HepG2 (cell line): ENCODE measurements at regions not wholly inside any gene's neighbourhood (a gene's known extent, or its start where the extent isn't known, plus 50 kb on each side); places are given as distances from the start of the nearest gene placed in this dataset.

Experiments used
- CREBL2 ChIP-seq: sonication (generic); formaldehyde crosslinking; IDR thresholded peaks from 2 replicates; pipeline ENCODE4 v1.8.1; 2023; ENCODE audit warnings: missing genetic modification reagents, mild to moderate bottlenecking, borderline replicate concordance
- DNMT1 ChIP-seq: sonication (generic); formaldehyde crosslinking; IDR thresholded peaks from 2 replicates; pipeline ENCODE4 v1.5.1; 2020; ENCODE audit warnings: mild to moderate bottlenecking, missing genetic modification reagents
- FUBP1 ChIP-seq: sonication (generic); formaldehyde crosslinking; IDR thresholded peaks from 2 replicates; pipeline ENCODE4 v1.5.1; 2020; ENCODE audit warnings: missing genetic modification reagents, mild to moderate bottlenecking, borderline replicate concordance
- GTF3A ChIP-seq: sonication (generic); formaldehyde crosslinking; conservative IDR thresholded peaks from 2 replicates; pipeline ENCODE4 v1.4.0; 2020; ENCODE audit warnings: mild to moderate bottlenecking, missing genetic modification reagents
- HHEX ChIP-seq: IDR thresholded peaks from 2 replicates; pipeline ENCODE4 v1.6.1; 2016; ENCODE audit warnings: control low read depth
- HIVEP1 ChIP-seq: sonication (generic); formaldehyde crosslinking; IDR thresholded peaks from 2 replicates; pipeline ENCODE4 v1.4.0; 2020; ENCODE audit warnings: mild to moderate bottlenecking, missing genetic modification reagents
- HNRNPL ChIP-seq: fragments of 200-400 bp; formaldehyde crosslinking; IDR thresholded peaks from 2 replicates; pipeline ENCODE4 v1.6.1; 2017; ENCODE audit warnings: mild to moderate bottlenecking, low read depth, low read length
- MAZ ChIP-seq, 2 experiments: sonication (generic) in 1 of 2; formaldehyde crosslinking in 1 of 2; IDR thresholded peaks; 2 replicates each; pipeline versions ENCODE4 v1.5.0 to v1.6.1; 2012 to 2020; ENCODE audit warnings: low read depth in 2 of 2, mild to moderate bottlenecking in 2 of 2, borderline replicate concordance in 1 of 2, improper control_type of control experiment in 1 of 2, low read length in 1 of 2, missing genetic modification reagents in 1 of 2, moderate library complexity in 1 of 2
- PCBP2 ChIP-seq: fragments of 200-400 bp; formaldehyde crosslinking; optimal IDR thresholded peaks from 2 replicates; pipeline ENCODE3; 2018; ENCODE audit warnings: low read length, low read depth; ENCODE audit not compliant: poor library complexity, severe bottlenecking
- RCOR2 ChIP-seq: IDR thresholded peaks from 2 replicates; pipeline ENCODE4 v1.6.1; 2016; ENCODE audit warnings: missing biosample characterization, missing genetic modification reagents
- REPIN1 ChIP-seq: sonication (generic); formaldehyde crosslinking; IDR thresholded peaks from 2 replicates; pipeline ENCODE4 v1.8.0; 2022; ENCODE audit warnings: missing genetic modification reagents, low read depth, mild to moderate bottlenecking, borderline replicate concordance
- RFXAP ChIP-seq: sonication (generic); formaldehyde crosslinking; IDR thresholded peaks from 2 replicates; pipeline ENCODE4 v1.4.0; 2020; ENCODE audit warnings: missing genetic modification reagents, borderline replicate concordance
- TOPORS ChIP-seq: sonication (generic); formaldehyde crosslinking; IDR thresholded peaks from 2 replicates; pipeline ENCODE4 v1.8.0; 2023; ENCODE audit warnings: mild to moderate bottlenecking, missing genetic modification reagents
- XBP1 ChIP-seq: sonication (generic); formaldehyde crosslinking; IDR thresholded peaks from 2 replicates; pipeline ENCODE4 v1.5.0; 2020; ENCODE audit warnings: missing genetic modification reagents
- ZBTB44 ChIP-seq: sonication (generic); formaldehyde crosslinking; IDR thresholded peaks from 2 replicates; pipeline ENCODE4 v1.4.0; 2020; ENCODE audit warnings: missing genetic modification reagents
- ZBTB7A ChIP-seq: sonication (generic); formaldehyde crosslinking; IDR thresholded peaks from 2 replicates; pipeline ENCODE4 v1.8.0; 2022; ENCODE audit warnings: mild to moderate bottlenecking, missing genetic modification reagents
- ZHX1 ChIP-seq: sonication (generic); formaldehyde crosslinking; IDR thresholded peaks from 2 replicates; pipeline ENCODE4 v1.8.1; 2022; ENCODE audit warnings: low read depth, mild to moderate bottlenecking, missing genetic modification reagents
- ZNF160 ChIP-seq: sonication (generic); formaldehyde crosslinking; IDR thresholded peaks from 2 replicates; pipeline ENCODE4 v1.8.0; 2022; ENCODE audit warnings: mild to moderate bottlenecking, inconsistent platforms, missing genetic modification reagents
- ZNF704 ChIP-seq: sonication (generic); formaldehyde crosslinking; IDR thresholded peaks from 2 replicates; pipeline ENCODE4 v1.8.1; 2023; ENCODE audit warnings: mild to moderate bottlenecking, inconsistent platforms, moderate library complexity, missing genetic modification reagents, borderline replicate concordance
- ZSCAN21 ChIP-seq: sonication (generic); formaldehyde crosslinking; IDR thresholded peaks from 2 replicates; pipeline ENCODE4 v1.8.0; 2022; ENCODE audit warnings: mild to moderate bottlenecking, missing genetic modification reagents, moderate library complexity, borderline replicate concordance

GRCh38 chr3:72447059-72447946 is 400.9 kb downstream of the SHQ1 start (continued):
- no peak for TF ChIP-seq ZHX1 (CRISPR knock-in tag)
- TF ChIP-seq MAZ (IDR thresholded peaks at IDR 0.05; ENCODE audit: borderline replicate concordance, low read depth, low read length), result no peak
- TF ChIP-seq MAZ (CRISPR knock-in tag; IDR thresholded peaks at IDR 0.05; ENCODE audit: low read depth), result peak; percentile 83
- TF ChIP-seq CREBL2 (CRISPR knock-in tag), result no peak
- TF ChIP-seq HNRNPL, result no peak
- no peak for TF ChIP-seq FUBP1
- no peak for TF ChIP-seq ZBTB7A (CRISPR knock-in tag)
- TF ChIP-seq TOPORS (CRISPR knock-in tag), result peak; percentile 86; the same call in 1 of the 2 replicates
- TF ChIP-seq GTF3A (CRISPR knock-in tag), result no peak
- no peak for TF ChIP-seq RCOR2 (CRISPR knock-in tag)
- TF ChIP-seq RFXAP, result peak; percentile 27; the same call in 1 of the 2 replicates
- TF ChIP-seq PCBP2, result no peak
- no peak; the same call in 1 of the 2 replicates for TF ChIP-seq ZSCAN21 (CRISPR knock-in tag)
- no peak for TF ChIP-seq HIVEP1
- 0 out of 2 replicates have a peak, but pooled peaks have one; percentile 74 for TF ChIP-seq ZNF704
- TF ChIP-seq ZNF160 (CRISPR knock-in tag), result peak; percentile 68; the same call in 1 of the 2 replicates
- TF ChIP-seq HHEX (CRISPR knock-in tag), result no peak
- TF ChIP-seq REPIN1 (CRISPR knock-in tag), result no peak
- TF ChIP-seq DNMT1 (CRISPR knock-in tag), result no peak
- no peak for TF ChIP-seq ZBTB44 (CRISPR knock-in tag)
- no peak for TF ChIP-seq XBP1 (CRISPR knock-in tag)
